HG03354 (cell line): ENCODE measurements at regions not wholly inside any gene's neighbourhood (a gene's known extent, or its start where the extent isn't known, plus 50 kb on each side); places are given as distances from the start of the nearest gene placed in this dataset.

Source experiments
- ATAC-seq: cut with Tn5 transposase; IDR thresholded peaks from one replicate; pipeline ENCODE4 v1.9.1; 2021; ENCODE audit warnings: mild to moderate bottlenecking; ENCODE audit not compliant: unreplicated experiment, poor library complexity, severe bottlenecking

DNA sequence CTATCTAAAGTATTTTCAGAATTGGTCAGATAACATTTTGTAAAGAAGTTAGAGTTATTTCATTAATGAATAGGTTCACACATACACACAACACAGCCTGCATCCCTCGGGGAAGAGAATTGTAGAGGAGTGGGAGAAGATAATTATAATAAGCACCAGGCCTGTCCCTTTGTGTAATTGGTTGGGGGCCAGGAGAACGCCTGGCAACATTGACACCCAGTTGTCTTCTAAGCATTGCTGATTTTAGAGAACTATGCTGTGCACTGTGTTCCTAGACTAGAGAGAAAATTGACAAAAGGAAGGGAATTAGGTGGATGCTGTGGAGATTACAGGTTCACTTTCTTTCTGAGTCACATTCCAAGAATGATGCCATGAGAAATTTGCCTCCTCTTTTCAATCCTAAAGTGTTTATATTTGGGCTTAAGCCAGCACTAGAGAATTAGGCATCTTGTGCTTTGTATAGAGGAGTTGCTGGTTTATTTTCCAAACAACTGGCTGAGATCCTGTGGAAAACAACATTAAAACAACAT lies 247.6 kb downstream of the COX7C start:
- no peak for ATAC-seq

DNA sequence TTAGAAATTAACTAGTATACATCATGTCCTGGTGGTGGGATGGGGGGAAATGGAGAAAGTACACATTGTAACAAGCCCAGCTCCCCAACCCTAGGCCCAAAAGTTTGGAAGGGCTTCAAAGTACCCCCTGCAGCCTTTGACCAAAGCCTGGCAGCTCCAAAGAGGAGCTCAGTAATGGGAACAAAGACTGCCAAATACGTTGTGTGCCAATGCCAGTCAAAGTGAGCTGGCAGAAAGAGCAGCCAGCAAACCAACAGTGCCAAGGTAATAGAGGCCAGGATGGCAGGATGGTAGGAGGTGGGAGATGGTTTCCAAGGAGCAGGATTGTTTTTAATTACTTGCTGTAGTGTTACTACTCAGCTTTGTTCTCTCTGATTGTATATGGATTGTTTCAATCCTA lies 248.3 kb downstream of the COX7C start:
- no peak for ATAC-seq

DNA sequence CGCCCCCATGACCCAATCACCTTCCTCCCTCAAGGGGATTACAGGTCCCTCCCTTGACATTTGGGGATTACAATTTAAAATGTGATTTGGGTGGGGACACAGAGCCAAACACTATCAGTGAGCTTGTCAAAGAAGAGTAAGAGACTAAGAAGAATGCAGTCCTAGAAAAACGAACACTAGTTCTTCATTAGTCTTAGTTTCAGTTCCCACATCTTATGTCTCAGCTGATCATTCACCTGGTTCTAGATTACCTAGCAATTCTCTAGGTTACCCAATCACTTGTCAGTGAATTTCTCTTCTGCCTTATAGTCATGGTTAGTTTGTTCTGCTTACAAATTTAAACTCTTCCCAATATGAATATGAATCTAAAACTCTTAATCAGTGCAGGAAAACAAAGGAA lies 251.5 kb downstream of the COX7C start:
- ATAC-seq: peak; percentile 62

DNA sequence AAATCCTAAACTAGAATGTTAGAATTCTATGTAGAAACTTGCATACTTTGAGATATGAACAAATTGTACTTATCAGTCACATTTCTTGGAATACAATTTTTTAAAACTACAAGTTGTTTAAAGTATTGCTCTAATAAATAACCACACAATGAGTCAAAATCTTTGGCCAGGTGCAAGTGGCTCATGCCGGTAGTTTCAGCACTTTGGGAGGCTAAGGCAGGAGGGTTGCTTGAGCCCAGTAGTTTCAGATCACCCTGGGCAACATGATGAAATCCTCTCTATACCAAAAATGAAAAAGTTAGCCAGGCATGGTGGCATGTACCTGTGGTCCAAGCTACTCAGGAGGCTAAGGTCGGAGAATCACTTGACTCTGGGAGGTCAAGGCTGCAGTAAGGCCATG lies 257.8 kb downstream of the COX7C start:
- no peak for ATAC-seq

DNA sequence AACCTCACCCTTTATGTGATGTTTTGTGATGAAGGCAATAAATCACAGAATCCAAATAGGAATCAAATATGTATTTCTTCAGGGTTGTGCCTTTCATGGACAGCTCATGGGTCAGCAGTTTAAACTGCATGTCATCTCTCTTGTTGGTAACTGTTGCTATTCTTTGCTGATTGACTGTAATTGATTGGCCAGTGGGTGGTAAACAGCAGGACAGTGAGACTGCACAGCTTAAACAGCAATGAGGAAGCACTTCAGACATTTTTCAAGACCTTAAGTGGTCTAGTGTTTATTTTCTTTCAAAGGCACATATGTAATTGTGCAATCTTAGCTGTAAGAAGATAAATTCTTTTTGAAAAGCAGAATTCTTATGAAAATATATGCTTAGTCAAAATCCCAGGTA lies 260.5 kb downstream of the COX7C start:
- ATAC-seq: no peak

DNA sequence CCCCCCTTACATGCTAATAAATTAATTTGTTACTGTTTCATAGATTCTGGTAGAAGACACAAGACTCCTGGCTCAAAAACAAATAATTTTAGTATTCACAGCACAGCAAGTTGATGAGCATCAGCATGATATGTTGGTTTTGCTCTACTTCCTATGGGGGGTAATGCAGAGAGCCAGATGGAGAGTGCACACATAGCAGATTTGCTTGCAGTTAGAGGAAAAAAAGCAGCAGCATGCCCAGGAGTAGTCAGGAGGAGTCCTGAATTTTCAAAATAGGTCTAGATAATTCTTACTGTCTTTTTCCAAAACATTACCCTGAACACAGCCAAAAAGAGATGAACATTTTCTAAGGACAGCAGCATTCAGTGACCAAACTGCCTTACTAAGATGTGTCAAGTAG lies 261.3 kb downstream of the COX7C start:
- no peak for ATAC-seq

DNA sequence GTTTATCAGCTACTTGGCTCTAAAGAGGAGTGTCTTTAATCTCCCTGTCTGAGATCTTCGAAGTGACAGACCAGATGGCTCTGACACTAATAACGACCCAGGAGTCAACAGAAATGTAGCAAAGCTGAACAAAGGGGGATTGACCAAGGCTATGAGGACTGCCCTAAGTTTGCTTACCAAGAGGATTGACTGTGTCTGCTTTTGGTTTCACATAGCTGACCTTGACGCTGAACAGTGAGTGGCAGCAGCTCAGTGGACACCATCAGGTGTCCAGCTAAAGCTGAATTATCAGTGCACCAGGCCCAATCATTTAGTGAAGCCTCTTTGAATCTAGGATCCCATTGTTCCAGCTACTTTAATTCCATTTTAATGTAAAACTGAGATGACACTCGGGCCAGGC lies 262.6 kb downstream of the COX7C start:
- ATAC-seq: no peak

DNA sequence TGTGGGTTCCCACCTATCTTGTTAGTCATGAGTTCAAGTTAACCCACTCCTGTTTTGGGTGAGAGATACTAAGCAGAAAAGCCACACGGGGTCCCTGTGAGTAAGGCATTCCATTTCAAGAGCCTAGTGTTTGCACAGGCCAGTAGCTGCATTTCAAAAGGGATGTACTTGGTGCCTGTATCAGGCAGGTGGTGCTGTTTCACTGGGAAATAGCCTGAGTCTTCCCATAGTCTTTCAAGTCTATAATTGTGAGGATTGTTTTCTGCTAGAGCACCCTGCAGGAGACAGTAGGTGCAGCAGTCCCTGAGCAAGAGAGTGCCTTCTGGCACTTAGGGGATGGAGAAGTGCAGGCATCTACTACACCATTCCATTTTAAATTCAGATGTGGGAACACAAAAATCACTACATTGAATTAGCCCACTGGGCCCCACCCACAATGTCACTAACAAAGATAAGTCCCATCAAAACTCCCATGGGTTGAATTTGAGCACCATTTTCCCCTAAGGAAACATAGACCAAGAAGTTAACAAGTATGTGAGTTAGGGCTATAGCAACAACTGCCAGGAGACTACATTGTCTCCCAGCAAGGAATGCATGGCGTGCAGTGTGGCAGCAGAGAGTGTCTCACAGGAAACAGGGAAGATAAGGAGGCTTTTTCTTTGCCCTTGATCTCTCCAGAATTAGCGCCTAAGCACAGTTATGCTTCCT lies 263.2 kb downstream of the COX7C start:
- peak; percentile 83 for ATAC-seq

DNA sequence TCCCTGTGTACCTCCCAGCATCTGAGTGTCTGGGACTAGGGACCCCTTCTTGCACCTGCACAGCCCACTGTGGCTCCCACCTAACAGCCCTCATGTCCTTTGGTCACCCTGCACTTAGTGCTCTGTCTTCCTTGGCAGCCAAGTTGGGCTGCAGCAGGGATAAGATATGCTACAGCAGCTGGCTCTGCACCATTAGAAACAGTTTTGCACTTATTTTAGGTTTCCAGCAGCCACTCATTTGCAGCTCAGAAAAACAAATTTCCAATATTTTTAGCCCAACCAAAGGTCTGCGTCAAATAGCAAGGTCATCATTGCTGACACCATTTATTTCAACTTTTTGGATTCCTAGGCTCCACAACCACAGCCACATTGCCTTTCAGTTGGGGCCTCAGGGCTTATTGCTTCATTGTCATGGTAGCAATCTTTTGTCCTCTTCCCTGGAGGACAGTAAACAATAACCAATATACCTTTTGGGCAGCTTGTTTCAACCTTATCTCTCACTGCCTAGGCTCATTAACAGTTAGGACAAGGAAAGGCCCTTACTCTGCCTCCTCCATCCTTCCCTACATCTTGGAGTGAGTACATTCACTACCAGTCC lies 263.9 kb downstream of the COX7C start:
- no peak for ATAC-seq

DNA sequence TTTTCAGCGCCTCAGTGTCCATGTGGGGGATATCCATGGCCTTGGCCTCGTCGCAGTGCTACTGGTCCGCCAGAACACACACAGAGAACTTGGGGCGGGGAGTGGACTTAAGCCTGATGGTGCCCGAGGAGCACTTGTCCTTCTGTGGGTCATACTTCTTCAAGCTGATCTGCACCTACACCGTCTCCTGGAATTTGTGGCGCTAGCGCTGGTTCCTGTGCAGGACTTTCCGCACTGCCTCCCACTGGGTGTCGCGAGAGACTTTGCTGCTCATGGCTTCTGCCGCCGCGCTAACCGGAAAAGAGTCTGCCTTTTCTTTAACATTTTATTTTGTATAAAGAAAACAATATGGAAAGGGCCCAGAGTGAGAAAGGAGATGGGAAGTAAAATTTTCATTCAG lies 266.9 kb downstream of the COX7C start:
- no peak for ATAC-seq

DNA sequence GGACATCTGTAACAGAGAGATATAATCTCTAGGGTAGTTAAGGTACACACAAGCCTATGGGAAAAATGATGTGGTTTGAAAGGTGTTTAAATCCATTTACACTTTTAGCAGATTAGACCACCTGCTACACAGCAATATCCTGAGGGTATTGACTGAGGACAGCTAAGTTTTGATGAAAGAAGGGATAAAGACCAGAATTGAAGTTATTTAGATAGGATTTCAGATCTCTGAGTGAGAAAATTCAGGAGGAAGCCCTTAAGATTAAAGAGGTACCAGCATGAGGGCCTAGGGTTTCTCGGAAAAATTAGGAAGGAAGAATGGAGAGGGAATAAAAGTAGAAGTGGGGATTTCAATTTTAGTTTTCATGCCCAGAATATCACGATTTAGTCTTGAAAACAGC lies 267.3 kb downstream of the COX7C start:
- no peak for ATAC-seq

DNA sequence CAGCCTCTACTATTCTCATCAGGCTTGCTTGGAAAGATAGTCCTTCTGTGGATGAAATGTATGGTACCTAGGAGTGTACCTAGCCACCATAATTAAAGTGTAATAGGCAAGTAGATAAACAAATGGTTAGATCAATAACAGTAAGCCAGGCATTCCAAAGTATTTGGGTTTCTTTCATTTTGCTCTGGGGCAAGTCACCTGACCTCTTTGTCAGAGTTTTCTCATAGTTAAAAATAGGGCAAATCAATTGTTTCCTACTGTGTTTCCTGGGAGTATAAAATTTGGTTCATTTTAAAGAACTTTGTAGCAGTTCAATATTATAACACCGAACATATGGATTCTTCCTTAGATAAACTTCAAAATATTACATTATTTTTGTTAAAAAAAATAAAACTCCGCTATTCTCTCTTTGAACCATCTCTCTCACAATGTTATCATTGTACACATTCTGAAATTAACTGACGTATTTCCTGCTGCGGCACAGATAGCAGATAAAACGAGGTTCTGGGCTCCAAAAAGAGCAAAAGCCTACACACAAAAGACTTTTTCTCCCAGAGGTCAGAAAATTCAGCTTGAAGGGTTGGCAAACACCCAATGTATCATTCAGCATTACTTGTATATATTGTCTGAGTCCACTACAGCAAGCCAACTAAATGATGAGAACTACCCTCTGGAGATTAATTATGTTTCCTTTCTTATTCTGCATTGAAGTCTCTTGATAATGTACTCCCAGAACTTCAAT lies 267.9 kb downstream of the COX7C start:
- no peak for ATAC-seq

DNA sequence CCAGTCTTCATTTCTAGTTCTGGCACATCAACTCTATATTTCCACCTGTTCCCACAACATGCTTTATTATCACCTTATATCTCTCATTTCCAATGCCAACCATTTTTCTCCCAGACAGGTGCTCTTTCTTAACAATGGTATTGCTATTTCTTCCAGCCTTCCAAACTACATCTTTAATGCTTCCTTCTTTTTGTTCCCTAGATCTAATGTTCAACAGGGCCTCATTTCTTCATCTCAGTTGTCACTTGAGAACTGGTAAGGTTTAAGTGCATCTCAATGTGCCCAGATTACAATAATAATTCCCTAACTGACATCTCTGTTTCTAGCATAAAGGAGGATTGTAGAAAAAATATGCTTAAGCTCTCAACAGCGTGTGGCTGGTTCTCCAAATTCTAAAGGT lies 272.6 kb downstream of the COX7C start:
- no peak for ATAC-seq

DNA sequence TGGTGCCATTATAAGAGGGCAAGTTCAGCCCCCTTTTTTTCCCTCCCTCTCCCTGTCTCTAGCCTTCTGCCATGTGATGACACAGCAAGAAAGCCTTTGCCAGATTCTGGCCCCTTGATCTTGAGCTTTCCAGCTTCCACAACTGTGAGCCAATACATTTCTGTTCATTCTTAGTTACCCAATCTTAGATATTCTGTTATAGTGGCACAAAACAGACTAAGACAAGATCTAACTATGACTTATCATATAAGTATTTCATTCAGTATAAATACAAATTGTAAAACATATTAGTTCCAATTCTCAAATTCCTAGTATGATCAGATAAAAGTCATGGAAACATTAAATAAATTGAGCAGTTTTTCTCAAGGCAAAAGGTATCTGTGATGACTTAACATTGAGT lies 276.3 kb downstream of the COX7C start:
- ATAC-seq: no peak

DNA sequence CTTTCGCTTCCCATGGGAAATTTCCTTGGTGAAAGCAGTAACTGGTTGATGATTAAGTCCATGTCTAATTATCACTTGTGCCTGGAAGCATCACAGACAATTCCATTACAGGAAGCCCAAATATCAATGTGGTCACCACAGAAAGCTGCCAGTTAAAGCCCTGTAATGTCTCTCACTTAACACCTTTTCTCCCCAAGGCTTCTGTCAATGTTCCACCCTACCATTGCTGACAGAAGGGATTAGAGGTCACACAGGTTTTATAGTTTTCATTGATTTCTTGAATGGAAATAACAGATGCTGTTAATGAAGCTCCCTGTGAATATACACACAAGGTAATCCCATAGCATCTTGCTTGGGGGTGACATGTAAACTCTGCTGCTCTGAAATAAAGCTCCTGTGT lies 279.2 kb downstream of the COX7C start:
- ATAC-seq: no peak

DNA sequence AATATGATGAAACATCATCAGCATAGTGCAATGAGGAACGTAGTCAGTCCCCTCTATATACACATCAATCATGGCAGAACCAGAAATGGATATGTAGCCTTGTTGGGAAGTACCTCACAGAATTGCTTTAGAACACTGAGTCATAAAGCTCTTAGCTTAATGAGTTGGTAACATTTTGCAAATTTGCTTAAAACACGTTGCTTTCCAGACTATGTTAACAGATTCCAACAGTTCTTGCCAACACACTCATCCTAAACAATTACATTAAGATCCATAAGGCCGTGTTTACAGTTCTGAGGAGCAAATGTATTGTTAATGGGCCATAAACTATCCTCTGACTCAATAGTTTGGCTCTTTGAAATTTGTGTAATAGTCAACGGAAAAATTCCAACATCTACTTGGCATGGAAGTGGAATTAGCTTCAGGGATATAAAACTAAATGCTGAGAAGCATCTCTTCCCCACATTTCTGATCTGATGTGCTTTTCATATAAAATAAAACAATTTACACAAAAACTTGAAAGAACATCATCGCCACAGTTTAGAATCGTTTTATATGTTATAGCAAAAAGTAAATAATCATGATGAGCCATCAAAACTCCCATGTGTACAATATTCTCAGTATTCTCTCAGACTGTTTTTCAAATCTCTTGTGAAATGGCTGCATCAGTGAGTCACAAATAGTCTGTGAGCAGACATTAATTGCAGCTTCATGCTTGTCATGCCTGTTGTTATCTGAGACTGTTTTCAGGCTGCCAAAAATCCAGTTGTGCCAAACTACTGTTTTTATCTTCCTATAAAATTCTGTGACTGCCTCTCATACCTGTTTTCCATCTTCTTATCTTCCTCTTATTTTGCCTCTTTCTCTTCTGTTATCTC lies 291.9 kb downstream of the COX7C start:
- ATAC-seq: no peak

DNA sequence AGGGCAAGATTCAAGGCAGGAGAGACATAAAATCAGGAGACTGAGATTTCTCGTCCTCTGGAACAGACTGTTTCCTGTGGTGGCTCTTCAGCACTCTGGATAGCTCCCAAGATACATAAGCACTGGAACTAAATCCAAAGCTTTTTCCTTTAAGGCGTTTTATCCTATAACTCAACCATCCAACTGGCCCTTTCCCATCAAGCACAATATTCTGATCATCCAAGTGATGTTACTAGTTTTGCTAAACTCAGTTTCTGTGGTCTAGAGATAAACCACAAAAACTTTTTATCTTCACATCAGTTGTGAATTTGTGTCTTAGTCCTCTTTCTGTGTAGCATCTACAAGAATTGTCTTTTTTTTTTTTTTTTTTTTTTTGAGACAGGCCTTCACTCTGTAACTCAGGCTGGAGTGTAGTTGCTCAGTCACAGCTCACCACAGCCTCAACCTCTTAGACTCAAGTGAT lies 299.4 kb downstream of the COX7C start:
- no peak for ATAC-seq

DNA sequence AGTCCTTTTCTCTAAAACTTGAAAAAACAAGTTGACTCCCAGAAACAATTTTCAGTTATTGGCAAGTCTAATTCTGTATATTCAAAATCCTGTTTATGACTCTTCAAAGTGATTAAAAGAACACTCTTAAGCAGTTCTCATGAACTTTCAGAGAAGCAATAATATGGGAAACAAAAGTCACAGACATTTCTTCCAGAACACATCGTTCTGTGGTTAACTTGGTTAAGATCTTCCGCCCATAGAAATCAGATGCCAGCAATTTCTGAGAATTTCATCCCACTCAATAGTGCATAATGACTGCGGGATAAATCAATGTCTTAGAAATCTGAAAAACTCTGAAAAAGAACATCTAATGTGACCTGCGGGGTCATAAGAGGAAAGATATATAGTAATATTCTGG lies 300.5 kb downstream of the COX7C start:
- no peak for ATAC-seq

DNA sequence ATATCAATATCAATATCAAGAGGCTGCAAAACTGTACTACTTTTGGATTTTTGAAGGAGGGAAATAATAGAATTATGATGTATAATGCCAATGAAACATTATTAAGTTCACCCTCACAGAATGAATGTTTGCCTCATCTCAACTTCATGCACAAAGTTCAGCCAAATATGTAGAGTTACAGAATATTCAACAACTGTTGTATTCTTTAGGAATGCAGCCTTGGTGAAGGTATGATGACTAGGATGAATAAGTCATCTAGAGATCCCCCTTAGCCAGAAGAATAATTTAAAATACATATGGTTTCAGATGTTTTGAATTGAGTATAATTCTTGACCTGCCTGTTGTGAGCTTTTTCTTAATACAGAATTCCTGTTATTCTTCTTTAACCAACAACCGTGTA lies 308.3 kb downstream of the COX7C start:
- ATAC-seq: no peak
